C4-2B (cell line): ENCODE measurements at regions not wholly inside any gene's neighbourhood (a gene's known extent, or its start where the extent isn't known, plus 50 kb on each side); places are given as distances from the start of the nearest gene placed in this dataset.

Source experiments
- CTCF ChIP-seq: fragments of 450-650 bp; conservative IDR thresholded peaks from 2 replicates; pipeline ENCODE4 v1.5.1; 2017; ENCODE audit warnings: mild to moderate bottlenecking
- ZFX ChIP-seq: fragments of 450-650 bp; IDR thresholded peaks from 2 replicates; pipeline ENCODE4 v1.6.1; 2017

- TF ChIP-seq CTCF, result no peak
- no peak for TF ChIP-seq ZFX
Measured at GRCh38 chr19:28042516-28042915, 1170.4 kb downstream of the UQCRFS1 start.
